ENCODE measurements at regions not wholly inside any gene's neighbourhood (a gene's known extent, or its start where the extent isn't known, plus 50 kb on each side); places are given as distances from the start of the nearest gene placed in this dataset.

DNA sequence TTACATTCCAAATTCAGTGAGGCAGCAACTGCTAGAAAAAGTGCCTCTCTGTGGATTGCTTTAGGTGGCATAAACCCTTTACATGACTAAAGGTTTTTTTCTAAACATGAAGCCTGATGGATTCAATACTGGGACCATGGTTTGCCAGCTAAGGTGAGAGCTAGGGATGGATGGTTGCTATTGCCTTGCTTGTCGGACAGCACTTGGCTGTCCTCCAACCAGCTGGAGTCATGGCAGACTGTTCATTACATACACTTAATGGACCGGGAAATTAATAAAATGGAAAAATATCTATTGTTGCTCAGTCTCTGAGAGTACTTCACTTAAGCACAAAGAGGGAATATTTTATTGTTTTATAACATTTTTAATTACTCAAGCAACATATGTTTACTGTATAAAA is 116.9 kb upstream of the TRPC7 start:
- TF ChIP-seq EZH2 (optimal IDR thresholded peaks at IDR 0.05; ENCODE audit: low read depth, low read length), result no peak
- TF ChIP-seq, protein P1, sequence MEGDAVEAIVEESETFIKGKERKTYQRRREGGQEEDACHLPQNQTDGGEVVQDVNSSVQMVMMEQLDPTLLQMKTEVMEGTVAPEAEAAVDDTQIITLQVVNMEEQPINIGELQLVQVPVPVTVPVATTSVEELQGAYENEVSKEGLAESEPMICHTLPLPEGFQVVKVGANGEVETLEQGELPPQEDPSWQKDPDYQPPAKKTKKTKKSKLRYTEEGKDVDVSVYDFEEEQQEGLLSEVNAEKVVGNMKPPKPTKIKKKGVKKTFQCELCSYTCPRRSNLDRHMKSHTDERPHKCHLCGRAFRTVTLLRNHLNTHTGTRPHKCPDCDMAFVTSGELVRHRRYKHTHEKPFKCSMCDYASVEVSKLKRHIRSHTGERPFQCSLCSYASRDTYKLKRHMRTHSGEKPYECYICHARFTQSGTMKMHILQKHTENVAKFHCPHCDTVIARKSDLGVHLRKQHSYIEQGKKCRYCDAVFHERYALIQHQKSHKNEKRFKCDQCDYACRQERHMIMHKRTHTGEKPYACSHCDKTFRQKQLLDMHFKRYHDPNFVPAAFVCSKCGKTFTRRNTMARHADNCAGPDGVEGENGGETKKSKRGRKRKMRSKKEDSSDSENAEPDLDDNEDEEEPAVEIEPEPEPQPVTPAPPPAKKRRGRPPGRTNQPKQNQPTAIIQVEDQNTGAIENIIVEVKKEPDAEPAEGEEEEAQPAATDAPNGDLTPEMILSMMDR (IDR thresholded peaks at IDR 0.05; ENCODE audit: low read length), result no peak
